Thyroid gland (tissue), 4 donors: ENCODE measurements at regions not wholly inside any gene's neighbourhood (a gene's known extent, or its start where the extent isn't known, plus 50 kb on each side); places are given as distances from the start of the nearest gene placed in this dataset.

Experiments
- POLR2A ChIP-seq, 2 donors: fragments of 450-650 bp; IDR thresholded peaks; one replicate each; pipeline ENCODE4 v1.6.1; 2017; ENCODE audit warnings: antibody characterized with exemption in 2 of 2, mild to moderate bottlenecking in 2 of 2, moderate library complexity in 1 of 2
- TF ChIP-seq, protein P1 (sequence below), 6 experiments: fragments of 200-600 bp in 3 of 6; fragments of 450-650 bp in 3 of 6; sonication (generic) in 3 of 6; IDR thresholded peaks; one replicate each; pipeline ENCODE4 v1.5.1; 2016 to 2019; ENCODE audit warnings: antibody characterized with exemption in 6 of 6, mild to moderate bottlenecking in 2 of 6, inconsistent platforms in 1 of 6, moderate library complexity in 1 of 6

DNA sequence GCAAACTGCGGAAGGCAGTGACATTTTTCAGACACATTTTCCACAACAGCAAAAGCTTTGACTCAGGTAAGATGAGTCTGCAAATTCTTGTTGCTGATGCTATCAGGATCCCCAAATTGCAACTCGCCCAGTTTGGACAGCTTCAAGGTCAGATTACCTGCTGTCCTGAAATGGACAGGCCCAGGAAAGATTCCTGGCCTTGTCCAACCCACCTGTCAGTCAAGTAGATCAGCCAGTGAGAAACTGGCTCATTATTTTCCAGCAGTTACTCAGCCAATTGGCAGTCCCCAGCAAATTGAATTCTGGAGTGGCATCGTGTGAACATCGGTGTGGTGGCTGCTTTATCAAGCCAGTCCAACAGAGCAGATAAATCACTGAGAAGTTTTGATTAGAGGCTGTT is 84.5 kb upstream of the SNAP25 start:
- TF ChIP-seq, protein P1, sequence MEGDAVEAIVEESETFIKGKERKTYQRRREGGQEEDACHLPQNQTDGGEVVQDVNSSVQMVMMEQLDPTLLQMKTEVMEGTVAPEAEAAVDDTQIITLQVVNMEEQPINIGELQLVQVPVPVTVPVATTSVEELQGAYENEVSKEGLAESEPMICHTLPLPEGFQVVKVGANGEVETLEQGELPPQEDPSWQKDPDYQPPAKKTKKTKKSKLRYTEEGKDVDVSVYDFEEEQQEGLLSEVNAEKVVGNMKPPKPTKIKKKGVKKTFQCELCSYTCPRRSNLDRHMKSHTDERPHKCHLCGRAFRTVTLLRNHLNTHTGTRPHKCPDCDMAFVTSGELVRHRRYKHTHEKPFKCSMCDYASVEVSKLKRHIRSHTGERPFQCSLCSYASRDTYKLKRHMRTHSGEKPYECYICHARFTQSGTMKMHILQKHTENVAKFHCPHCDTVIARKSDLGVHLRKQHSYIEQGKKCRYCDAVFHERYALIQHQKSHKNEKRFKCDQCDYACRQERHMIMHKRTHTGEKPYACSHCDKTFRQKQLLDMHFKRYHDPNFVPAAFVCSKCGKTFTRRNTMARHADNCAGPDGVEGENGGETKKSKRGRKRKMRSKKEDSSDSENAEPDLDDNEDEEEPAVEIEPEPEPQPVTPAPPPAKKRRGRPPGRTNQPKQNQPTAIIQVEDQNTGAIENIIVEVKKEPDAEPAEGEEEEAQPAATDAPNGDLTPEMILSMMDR (IDR thresholded peaks at IDR 0.05) = no peak
- no peak for TF ChIP-seq POLR2A (IDR thresholded peaks at IDR 0.05)
